Endothelial cell (in vitro differentiated cells): ENCODE measurements at regions not wholly inside any gene's neighbourhood (a gene's known extent, or its start where the extent isn't known, plus 50 kb on each side); places are given as distances from the start of the nearest gene placed in this dataset.

ENCODE experiments used
- DNase-seq: peaks from one replicate; pipeline ENCODE4 v3.0.0; 2021; ENCODE audit warnings: low spot score
- H3K27ac Mint-ChIP-seq: one replicate; pipeline ENCODE4 v1.8.0; 2021; ENCODE audit warnings: mixed read lengths, inconsistent platforms; ENCODE audit not compliant: unreplicated experiment
- H3K27me3 Mint-ChIP-seq: one replicate; pipeline ENCODE4 v1.8.0; 2021; ENCODE audit warnings: mild to moderate bottlenecking, moderate library complexity, mixed read lengths, inconsistent platforms; ENCODE audit not compliant: unreplicated experiment
- H3K36me3 Mint-ChIP-seq: one replicate; pipeline ENCODE4 v1.8.0; 2021; ENCODE audit warnings: mild to moderate bottlenecking, low read depth, mixed read lengths, inconsistent platforms; ENCODE audit not compliant: unreplicated experiment
- H3K4me1 Mint-ChIP-seq: one replicate; pipeline ENCODE4 v1.8.0; 2021; ENCODE audit warnings: mild to moderate bottlenecking, mixed read lengths, inconsistent platforms; ENCODE audit not compliant: unreplicated experiment
- H3K4me3 Mint-ChIP-seq: one replicate; pipeline ENCODE4 v1.8.0; 2021; ENCODE audit warnings: mild to moderate bottlenecking, mixed read lengths, inconsistent platforms; ENCODE audit not compliant: unreplicated experiment
- H3K9me3 Mint-ChIP-seq: one replicate; pipeline ENCODE4 v1.8.0; 2021; ENCODE audit warnings: mixed read lengths, inconsistent platforms; ENCODE audit not compliant: unreplicated experiment
- TF ChIP-seq, protein P1 (sequence below): fragments of 200-600 bp; sonication (generic); IDR thresholded peaks from one replicate; pipeline ENCODE4 v1.5.0; 2021; ENCODE audit warnings: antibody characterized with exemption; ENCODE audit not compliant: unreplicated experiment

DNA sequence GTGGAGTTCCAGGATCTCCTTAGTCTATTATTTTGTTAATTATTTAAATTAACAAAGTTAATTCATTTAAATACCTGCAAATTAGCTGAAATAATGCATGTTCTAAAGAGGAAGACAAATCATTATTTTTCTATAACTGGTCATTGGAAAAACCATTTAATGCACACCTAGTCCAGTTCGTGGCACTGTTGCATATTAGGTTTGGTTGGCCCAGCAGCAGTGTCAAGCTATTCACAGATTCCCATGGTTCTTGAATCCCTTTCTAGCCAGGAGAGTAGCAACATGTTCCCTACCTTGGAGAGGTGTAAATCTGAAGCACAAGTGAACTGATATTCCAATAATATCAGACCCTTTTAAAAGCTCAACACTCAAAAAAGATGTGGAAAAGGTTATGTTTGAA is 155.2 kb downstream of the TMEM161B start:
- Mint-ChIP-seq H3K27me3 (no peaks in the 10 kb centered on the region), H3K9me3 (no peaks in the 10 kb centered on the region), H3K27ac (no peak overlapping the region), H3K4me1 (no peaks in the 10 kb centered on the region), H3K4me3 (no peak overlapping the region), H3K36me3 (no peaks in the 10 kb centered on the region)
- TF ChIP-seq, protein P1, sequence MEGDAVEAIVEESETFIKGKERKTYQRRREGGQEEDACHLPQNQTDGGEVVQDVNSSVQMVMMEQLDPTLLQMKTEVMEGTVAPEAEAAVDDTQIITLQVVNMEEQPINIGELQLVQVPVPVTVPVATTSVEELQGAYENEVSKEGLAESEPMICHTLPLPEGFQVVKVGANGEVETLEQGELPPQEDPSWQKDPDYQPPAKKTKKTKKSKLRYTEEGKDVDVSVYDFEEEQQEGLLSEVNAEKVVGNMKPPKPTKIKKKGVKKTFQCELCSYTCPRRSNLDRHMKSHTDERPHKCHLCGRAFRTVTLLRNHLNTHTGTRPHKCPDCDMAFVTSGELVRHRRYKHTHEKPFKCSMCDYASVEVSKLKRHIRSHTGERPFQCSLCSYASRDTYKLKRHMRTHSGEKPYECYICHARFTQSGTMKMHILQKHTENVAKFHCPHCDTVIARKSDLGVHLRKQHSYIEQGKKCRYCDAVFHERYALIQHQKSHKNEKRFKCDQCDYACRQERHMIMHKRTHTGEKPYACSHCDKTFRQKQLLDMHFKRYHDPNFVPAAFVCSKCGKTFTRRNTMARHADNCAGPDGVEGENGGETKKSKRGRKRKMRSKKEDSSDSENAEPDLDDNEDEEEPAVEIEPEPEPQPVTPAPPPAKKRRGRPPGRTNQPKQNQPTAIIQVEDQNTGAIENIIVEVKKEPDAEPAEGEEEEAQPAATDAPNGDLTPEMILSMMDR = no peak
- no peak for DNase-seq

DNA sequence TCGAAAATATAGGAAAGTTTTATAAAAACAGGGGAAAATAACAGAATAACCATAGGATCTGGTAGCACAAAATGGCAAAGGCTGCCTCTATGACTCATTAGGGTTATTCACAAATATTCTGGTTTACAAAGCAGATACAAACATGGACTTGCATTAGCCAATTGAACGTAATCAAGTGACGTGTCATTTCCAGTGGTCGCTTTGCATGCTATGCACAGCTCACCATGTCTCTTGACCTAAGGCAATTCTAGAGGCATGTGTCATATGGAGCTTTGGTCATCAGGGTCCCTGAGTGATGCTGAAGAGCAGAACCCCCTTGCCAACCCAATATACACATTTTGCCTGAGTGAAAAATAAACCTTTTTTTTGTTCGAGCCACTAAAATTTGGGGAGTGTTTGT is 158.8 kb downstream of the TMEM161B start:
- Mint-ChIP-seq H3K27me3 (no peaks in the 10 kb centered on the region), H3K9me3 (no peaks in the 10 kb centered on the region), H3K27ac (no peak overlapping the region), H3K4me3 (no peak overlapping the region), H3K36me3 (no peaks in the 10 kb centered on the region), H3K4me1 (no peaks in the 10 kb centered on the region)
- TF ChIP-seq, protein P1 = no peak
- no peak for DNase-seq

DNA sequence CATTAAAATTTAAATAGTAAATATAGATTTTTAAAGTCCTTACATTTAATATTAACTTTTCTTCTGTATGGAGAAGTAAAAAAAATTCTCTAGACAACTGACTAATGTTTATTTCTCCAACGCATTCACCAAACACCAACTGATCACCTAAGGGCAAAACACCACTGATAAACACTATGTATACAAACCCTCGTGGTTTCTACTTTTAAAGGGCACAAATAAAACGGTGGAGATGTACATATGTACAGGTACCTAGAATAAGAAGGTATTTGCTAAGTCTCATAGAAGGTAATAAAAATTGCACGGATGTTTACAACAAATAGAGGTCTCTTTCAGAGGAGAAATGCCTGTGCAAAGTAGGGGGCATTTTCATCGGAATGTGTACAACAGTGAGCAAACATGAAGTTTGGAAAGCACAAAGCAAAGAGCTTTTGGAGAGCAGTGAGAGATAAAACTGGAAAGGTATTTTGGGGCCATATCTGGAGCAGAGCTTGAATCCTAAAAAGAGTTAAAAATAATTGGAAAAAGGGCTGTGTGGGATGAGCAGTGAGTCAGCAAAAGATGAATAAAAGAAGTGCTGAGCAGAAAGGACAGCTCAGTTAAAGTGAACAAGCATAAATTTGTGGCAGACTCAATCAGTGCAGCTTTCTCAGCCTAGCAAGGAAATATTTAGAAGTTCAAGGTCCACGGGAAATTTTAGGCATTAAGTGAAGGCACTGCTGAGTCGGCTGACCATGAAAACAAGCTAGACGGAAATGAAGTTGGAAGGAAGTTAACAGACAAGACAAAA is 160.0 kb downstream of the TMEM161B start:
- Mint-ChIP-seq H3K36me3 (no peaks in the 10 kb centered on the region), H3K27ac (no peak overlapping the region), H3K4me3 (no peak overlapping the region), H3K27me3 (no peaks in the 10 kb centered on the region), H3K4me1 (no peaks in the 10 kb centered on the region), H3K9me3 (no peaks in the 10 kb centered on the region)
- TF ChIP-seq, protein P1 = no peak
- no peak for DNase-seq

DNA sequence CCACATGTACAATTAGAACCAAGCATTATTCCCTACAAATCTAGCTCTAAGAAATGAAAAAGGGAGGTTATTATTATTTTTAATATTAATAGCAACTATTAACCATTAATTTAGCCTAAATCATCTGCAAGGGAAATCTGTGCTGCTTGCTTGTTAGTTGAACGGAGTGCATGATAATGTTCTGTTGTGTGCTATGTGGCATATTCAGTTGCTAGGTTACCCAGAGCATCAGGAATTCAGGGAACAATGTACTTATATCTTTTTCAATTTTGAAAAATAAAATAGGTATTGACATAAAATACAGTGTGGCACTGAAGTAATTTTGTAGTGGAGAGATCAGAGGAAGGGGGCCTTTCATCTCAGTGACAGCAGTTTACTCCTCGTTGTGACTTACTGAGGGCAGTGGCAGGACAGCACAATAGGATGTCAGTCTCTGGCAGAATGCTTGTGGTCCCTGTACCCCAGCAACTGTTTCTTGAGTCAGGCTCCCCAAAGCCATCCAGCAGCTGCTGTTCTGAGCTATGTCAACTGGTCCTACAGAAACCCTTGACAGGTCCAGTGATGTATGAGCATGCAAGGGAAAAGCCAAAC is 173.6 kb downstream of the TMEM161B start:
- Mint-ChIP-seq H3K36me3 (no peaks in the 10 kb centered on the region), H3K4me1 (no peaks in the 10 kb centered on the region), H3K27me3 (no peaks in the 10 kb centered on the region), H3K9me3 (no peaks in the 10 kb centered on the region), H3K27ac (no peak overlapping the region), H3K4me3 (no peak overlapping the region)
- TF ChIP-seq, protein P1 = no peak
- DNase-seq = no peak

DNA sequence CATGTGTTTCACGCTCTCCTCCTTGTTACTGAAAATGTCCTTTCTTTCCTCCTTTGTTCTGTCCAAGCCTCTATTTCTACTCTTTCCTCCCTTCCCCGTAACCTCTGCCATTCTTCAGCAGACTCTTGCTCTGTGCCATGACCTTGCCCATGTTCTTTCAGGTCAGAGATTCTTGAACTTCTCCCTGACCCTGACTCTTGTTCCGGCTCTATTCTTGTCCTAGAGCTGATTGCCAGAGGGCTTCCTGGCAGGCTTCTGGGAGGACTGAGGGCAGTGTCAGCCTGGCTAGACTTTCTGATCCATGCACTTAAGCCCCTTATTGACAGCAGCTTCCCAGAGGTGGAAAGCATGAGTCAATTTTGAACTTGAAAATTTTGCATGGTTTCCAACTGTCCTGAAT is 174.2 kb downstream of the TMEM161B start:
- no peak for DNase-seq
- TF ChIP-seq, protein P1 = no peak
- Mint-ChIP-seq H3K4me3 (no peak overlapping the region), H3K4me1 (no peaks in the 10 kb centered on the region), H3K36me3 (no peaks in the 10 kb centered on the region), H3K27ac (no peak overlapping the region), H3K9me3 (no peaks in the 10 kb centered on the region), H3K27me3 (no peaks in the 10 kb centered on the region)
